NOMO-1 (cell line): ENCODE measurements at regions not wholly inside any gene's neighbourhood (a gene's known extent, or its start where the extent isn't known, plus 50 kb on each side); places are given as distances from the start of the nearest gene placed in this dataset.
A peak's percentile ranks its signal among the peaks of the same experiment; 100 is the strongest.

Source experiments
- DNase-seq, 2 experiments: peaks; one replicate each; lab custom pipeline; 2025; ENCODE audit not compliant: unreplicated experiment in 2 of 2; lab: John Stamatoyannopoulos, UW

GRCh38 chr19:31745731-31746130, 396.5 kb upstream of the TSHZ3 start:
- DNase-seq: no peak

- DNase-seq: no peak
Observed at GRCh38 chr19:31749231-31749630, 400.0 kb upstream of the TSHZ3 start.

- no peak for DNase-seq
Observed at GRCh38 chr19:31759359-31759758, 410.1 kb upstream of the TSHZ3 start.

GRCh38 chr19:31761281-31761913, 412.2 kb upstream of the TSHZ3 start:
- no peak for DNase-seq

GRCh38 chr19:31770223-31770622, 421.0 kb upstream of the TSHZ3 start:
- DNase-seq: peak in 1 of 2 experiments; percentile 1

GRCh38 chr19:31772915-31773314, 423.7 kb upstream of the TSHZ3 start:
- DNase-seq: no peak

GRCh38 chr19:31781542-31781941, 432.3 kb upstream of the TSHZ3 start:
- no peak for DNase-seq

GRCh38 chr19:31783592-31783991, 434.4 kb upstream of the TSHZ3 start:
- DNase-seq: no peak

GRCh38 chr19:31784671-31785101, 435.4 kb upstream of the TSHZ3 start:
- no peak for DNase-seq

- DNase-seq: no peak
Observed at GRCh38 chr19:31801611-31802010, 452.4 kb upstream of the TSHZ3 start.

GRCh38 chr19:31803835-31804446, 454.7 kb upstream of the TSHZ3 start:
- DNase-seq: no peak

- DNase-seq: no peak
Observed at GRCh38 chr19:31804668-31805067, 455.4 kb upstream of the TSHZ3 start.

- DNase-seq: no peak
Observed at GRCh38 chr19:31810536-31811109, 461.4 kb upstream of the TSHZ3 start.

- no peak for DNase-seq
Observed at GRCh38 chr19:31817971-31818797, 468.9 kb upstream of the TSHZ3 start.

GRCh38 chr19:31818798-31819105, 469.5 kb upstream of the TSHZ3 start:
- DNase-seq: no peak

GRCh38 chr19:31819837-31820236, 470.6 kb upstream of the TSHZ3 start:
- no peak for DNase-seq

GRCh38 chr19:31821346-31821745, 472.1 kb upstream of the TSHZ3 start:
- DNase-seq: no peak

- no peak for DNase-seq
Observed at GRCh38 chr19:31825134-31826094, 476.2 kb upstream of the TSHZ3 start.

GRCh38 chr19:31826325-31826724, 477.1 kb upstream of the TSHZ3 start:
- no peak for DNase-seq

- no peak for DNase-seq
Observed at GRCh38 chr19:31831421-31832175, 482.4 kb upstream of the TSHZ3 start.
